SK-N-DZ (cell line): ENCODE measurements at regions not wholly inside any gene's neighbourhood (a gene's known extent, or its start where the extent isn't known, plus 50 kb on each side); places are given as distances from the start of the nearest gene placed in this dataset.
"Not testable (repeated sequence)": the region's sequence is repeated elsewhere in the genome, so short reads cannot be mapped to it uniquely, and the experiment has no call there.

ENCODE experiments used
- DNase-seq: peaks from one replicate; pipeline ENCODE4 v3.0.0-alpha.2; 2015; ENCODE audit warnings: low spot score

GRCh38 chr15:35928847-35929246 is 382.9 kb upstream of the DPH6 start:
- no peak for DNase-seq

- no peak for DNase-seq
These were observed 383.9 kb upstream of the DPH6 start for GRCh38 chr15:35929740-35930444.

- no peak for DNase-seq
These were observed 385.9 kb upstream of the DPH6 start for GRCh38 chr15:35931799-35932341.

- peak; percentile 74 for DNase-seq
These were observed 386.6 kb upstream of the DPH6 start for GRCh38 chr15:35932531-35932930.

- no peak for DNase-seq
These were observed 387.6 kb upstream of the DPH6 start for GRCh38 chr15:35933531-35933930.

GRCh38 chr15:35934383-35935049 is 388.6 kb upstream of the DPH6 start:
- no peak for DNase-seq

- DNase-seq, result no peak
These were observed 390.3 kb upstream of the DPH6 start for GRCh38 chr15:35936284-35936683.

GRCh38 chr15:35937380-35937779 is 391.4 kb upstream of the DPH6 start:
- no peak for DNase-seq

- DNase-seq, result no peak
These were observed 399.1 kb upstream of the DPH6 start for GRCh38 chr15:35944945-35945585.

GRCh38 chr15:35953424-35953823 is 407.5 kb upstream of the DPH6 start:
- no peak for DNase-seq

GRCh38 chr15:35956056-35956455 is 410.1 kb upstream of the DPH6 start:
- peak; percentile 71 for DNase-seq

GRCh38 chr15:35958021-35958420 is 412.1 kb upstream of the DPH6 start:
- peak; percentile 50 for DNase-seq

- no peak for DNase-seq
These were observed 413.0 kb upstream of the DPH6 start for GRCh38 chr15:35958975-35959374.

GRCh38 chr15:35963326-35963725 is 417.4 kb upstream of the DPH6 start:
- no peak for DNase-seq

- DNase-seq, result no peak
These were observed 420.8 kb upstream of the DPH6 start for GRCh38 chr15:35966781-35967180.

- DNase-seq, result not testable (repeated sequence)
These were observed 422.0 kb upstream of the DPH6 start for GRCh38 chr15:35967968-35968367.

- DNase-seq, result no peak
These were observed 427.1 kb upstream of the DPH6 start for GRCh38 chr15:35973029-35973428.

GRCh38 chr15:35974052-35974451 is 428.1 kb upstream of the DPH6 start:
- DNase-seq, result no peak

- no peak for DNase-seq
These were observed 430.0 kb upstream of the DPH6 start for GRCh38 chr15:35975941-35976340.

GRCh38 chr15:35979608-35980007 is 433.6 kb upstream of the DPH6 start:
- no peak for DNase-seq

- DNase-seq, result no peak
These were observed 434.8 kb upstream of the DPH6 start for GRCh38 chr15:35980719-35981118.

GRCh38 chr15:35986191-35986721 is 440.3 kb upstream of the DPH6 start:
- no peak for DNase-seq
